NCI-H1417 (cell line): ENCODE measurements at regions not wholly inside any gene's neighbourhood (a gene's known extent, or its start where the extent isn't known, plus 50 kb on each side); places are given as distances from the start of the nearest gene placed in this dataset.

Source experiments
- DNase-seq, 3 experiments: peaks; one replicate each; lab custom pipeline; 2025; lab: John Stamatoyannopoulos, UW

DNA sequence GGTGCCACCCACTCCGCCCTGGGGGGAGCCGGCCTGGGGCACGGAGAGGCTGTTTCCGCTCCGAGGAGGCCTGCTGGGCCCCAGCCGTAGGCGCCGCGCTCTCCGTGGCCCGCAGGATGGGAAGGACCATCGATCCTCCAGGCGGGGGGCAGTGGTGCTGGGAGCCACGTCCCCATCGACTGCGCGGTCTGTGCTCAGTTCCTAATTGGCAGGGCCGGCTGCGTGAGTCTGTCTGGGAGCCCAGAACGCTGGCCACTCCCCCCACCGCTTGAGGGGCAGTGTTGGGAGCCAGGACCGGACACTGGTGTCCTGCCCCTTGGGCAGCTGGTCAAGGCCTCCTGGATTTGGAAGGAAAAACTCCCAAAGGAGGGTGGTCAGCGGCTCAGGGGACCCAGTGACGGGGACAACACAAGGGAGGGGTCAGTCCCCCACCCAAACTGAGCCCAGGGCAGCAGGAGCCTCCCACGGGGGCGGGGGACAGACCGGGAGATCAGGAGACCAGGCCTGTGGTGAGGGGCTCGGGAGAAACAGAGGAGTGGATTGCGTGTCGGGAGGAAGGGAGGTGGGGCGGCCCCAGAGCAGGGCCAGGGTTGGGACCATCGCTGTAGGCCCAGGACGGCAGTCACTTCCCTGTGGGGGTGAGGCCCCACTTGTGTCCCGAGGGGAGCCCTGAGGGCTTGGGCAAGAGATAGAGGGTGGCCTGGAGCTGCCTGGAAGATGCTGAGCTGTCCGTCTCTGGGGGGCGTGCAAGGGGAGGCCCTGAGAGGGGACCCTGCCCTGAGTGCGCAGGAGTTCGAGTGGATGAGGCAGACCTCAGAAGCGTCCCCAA, 89.0 kb downstream of the UNCX start:
- peak in 1 of 3 experiments; percentile 23 for DNase-seq

DNA sequence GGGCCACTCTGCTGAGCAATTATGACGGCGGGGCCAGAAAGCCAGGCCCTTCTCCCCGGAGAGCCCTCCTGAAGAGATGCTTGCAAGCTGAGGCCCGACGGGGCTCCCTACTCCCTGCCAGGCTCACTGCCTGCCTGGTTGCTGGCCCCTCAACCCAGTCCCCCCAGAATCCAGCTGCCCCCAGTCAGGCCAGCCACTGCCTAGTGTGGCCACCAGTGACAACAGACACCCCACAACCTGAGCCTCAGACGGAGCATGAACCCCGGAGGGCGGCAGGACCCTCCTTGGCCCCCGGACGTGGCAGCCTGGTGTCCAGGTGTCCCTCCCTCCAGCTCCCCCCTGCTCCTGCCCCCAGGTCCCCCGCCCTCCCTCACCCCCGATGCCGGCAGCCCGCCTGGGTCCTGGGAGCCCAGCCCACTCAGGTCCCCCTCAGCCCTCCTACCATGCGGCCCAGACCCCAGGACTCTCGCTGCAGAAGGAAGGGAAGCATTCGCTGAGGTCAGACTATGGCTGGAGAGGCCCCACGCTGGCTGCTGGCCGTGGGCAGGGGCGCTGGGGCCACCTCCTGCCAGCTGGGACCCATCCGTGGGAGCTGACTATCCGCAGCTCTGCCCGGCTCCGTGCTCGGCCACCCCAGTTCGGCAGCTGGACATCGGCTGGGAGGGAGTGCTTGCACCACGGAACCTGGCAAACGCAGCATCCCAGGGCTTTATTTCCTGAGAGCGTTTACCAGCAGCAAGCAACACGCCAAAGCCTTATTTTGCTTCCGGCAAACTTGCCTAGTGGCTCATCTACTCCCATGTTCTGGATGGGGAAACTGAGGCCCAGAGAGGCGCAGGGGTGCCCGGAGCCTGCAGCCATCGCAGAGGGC, 89.8 kb downstream of the UNCX start:
- DNase-seq = no peak

GRCh38 chr7:1323178-1324027, 90.7 kb downstream of the UNCX start:
- peak in 1 of 3 experiments; percentile 35 for DNase-seq

DNA sequence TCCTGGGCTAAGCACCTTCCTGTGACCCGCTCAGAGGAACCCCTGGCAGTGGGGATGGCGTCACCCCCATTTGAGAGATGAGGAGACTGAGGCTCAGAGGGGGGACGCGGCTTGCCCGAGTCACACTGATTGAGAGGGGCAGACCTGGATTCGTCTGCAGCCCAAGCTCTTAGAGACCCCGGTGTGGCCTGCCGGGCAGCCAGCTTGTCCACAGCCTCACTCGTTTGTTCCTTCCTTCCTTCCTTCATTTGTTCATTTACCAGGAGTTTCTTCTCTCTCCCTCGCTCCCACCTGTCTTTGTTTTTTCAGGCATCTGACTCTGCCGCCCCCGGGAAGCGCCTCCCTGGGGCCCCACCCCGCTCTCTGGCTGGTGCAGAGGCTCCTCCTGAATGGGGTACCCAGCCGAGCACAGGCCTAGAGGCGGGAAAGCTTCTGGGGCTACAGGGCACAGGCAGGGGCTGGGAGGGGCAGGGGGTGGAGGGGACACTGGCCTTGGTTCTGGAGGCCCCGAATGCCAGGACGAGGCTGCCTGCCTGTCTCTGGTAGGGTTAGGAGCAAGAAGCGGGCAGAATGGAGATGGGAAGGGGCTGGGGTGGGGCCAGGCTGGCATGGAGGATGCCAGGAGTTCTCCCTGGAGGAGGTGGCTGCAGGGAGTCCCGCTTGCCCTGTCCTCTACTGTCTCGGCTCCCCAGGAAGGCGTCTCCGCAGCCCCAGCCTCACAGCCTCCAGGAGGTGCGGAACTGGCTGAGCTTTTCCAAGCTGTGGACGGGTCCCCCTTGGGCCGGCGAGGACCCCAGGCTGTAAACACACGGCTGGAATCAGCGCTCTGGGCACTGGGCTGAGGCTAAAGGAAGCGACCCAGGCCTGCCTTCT, 91.6 kb downstream of the UNCX start:
- no peak for DNase-seq

DNA sequence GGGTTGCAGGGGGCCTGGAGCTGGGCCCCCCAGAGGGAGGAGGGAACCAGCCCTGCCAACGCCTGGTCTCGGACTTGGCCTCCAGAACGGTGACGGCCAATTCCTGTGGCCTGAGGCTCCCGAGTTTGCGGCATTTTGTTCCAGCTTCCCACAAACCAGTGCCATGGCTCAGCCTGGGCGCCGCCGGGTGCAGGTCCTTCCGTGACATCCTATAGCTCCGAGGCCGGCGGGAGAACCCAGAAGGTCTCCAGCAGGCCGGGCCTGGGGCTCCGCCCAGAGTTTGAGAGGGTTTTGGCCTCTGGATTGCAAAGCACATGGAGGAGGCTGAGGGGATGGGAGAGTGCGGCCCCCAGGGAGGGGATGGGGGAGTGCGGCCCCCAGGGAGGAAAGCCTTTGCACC, 92.6 kb downstream of the UNCX start:
- no peak for DNase-seq

DNA sequence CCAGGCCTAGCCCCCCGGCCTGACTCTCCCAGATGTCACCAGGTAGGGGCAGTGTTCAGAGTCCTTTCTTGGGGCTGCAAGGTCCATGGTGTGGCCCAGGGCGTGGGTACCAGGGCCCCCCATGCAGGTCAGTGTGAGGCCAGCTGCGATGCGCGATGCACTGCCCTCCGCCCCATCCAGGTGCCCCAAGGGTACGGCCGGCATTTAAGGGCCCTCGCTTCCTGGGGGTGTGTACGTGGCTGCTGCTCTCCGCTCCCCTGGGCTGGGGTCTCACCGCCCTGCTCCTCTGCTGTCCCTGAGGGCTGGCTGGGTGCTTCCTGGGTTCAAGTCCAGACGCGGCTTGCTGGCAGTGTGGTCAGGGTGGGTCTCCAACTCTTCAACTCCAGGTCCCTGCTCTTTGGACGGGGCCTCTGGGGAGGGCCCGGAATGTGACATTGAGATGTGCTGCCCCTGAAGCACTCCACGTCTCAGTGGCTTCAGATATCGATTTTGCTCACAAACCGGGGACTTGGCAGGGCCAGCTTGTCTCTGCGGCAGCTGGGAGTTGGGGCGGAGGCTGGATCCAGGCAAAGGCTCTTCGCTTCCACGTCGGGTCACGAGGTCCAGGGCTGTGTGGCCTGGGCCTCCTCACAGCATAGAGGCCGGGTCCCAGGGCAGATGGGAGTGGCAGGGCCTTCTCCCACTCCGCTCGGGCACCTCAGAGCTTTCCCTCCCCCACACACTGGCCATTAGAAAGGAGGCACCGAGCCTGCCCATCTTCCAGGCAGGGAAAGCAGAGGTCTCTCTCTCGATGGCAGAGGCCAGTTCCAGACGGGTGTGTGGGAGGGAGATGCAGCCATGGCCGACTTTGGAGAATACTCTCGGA, 93.2 kb downstream of the UNCX start:
- no peak for DNase-seq

GRCh38 chr7:1326511-1326785, 93.8 kb downstream of the UNCX start:
- DNase-seq = no peak

DNA sequence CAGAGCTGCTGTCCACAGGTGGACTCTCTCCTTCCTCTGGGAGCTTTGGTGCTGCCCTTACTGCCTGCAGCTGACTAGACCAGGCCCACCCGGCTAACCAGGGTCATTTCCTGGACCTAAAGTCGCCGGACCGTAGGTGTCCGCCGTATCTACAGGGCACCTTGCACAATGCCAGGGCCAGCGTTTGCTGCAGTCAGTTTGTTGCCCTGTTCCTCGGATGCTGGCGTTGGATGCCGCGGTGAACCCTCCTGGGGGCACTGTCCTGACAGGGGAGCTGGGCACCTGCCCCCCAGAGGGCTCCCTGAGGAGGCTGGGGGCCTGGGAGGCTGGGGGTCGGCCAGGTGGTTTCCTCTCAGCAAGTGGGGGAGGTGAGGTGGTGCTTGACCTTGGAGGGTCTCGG, 96.6 kb downstream of the UNCX start:
- no peak for DNase-seq

- no peak for DNase-seq
Measured at GRCh38 chr7:1329966-1330800, 97.5 kb downstream of the UNCX start.

- DNase-seq = peak in 2 of 3 experiments; percentile 58 to 62
Measured at GRCh38 chr7:1330801-1331425, 98.2 kb downstream of the UNCX start.

GRCh38 chr7:1331561-1332467, 99.1 kb downstream of the UNCX start:
- DNase-seq = peak in 2 of 3 experiments; percentile 37 to 73

GRCh38 chr7:1336509-1336908, 103.8 kb downstream of the UNCX start:
- DNase-seq = no peak

GRCh38 chr7:1339611-1340010, 106.9 kb downstream of the UNCX start:
- DNase-seq = no peak

DNA sequence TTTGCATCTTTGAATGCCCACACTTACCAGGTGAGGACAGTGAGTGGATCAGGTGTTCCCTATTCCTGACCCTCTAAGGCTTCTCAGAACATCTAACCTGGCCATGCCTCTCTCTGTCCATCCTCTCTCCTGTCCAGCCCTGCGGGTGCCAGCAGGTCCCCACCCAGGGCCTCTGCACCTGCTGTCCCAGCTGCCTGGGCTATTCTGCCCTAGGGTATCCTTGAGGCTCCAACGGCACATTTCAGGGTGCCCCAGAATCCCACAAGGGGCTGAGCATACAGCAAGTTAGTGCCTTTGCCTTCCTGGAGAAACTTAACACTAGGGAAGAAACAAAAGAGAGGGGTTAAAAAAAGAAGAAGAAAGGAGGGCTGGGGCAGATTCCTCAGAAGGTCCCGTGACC, 107.4 kb downstream of the UNCX start:
- no peak for DNase-seq

DNA sequence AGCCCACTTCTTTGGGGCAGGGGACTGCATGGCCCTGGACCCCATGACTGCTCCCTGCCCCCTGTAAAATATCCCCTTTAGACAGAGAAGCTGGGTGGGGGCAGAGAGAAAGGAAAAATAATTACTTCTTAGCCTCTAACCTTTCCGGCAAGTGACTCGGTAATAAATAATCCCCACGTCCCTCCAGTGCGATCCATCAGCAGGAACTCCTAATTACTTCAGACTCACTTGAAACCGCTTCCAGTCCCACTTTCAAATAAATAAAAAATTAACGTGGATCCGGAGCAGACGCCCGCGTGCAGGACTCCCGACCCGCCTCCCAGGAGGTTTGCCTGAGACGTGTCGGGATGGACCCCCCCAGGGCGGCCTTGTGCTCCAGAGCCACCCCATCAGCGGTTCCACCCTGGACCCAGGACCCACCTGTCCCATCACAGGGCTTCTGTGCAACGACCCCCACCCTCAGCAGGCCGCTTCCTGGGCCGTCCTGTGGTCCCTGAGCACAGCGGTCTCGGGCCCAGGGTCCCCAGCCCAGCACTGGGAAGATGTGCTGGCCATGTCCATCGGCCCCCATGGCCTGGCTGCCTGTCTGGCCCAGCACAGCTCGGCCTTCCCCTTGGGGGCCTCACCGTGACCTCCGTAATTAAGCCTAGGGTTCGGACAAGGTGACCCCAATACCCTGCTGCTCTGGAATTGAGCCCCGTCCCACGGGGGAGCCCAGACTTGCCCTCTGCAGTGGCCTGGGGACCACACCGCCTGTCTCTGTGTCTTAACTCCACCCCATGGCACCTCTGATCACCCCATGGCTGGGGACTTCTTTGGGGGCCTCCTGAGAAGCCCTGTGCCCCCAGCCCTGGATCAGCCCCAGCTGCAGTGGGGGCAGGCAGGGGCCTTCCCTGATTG, 108.0 kb downstream of the UNCX start:
- no peak for DNase-seq

- DNase-seq = no peak
Measured at GRCh38 chr7:1341361-1342089, 108.9 kb downstream of the UNCX start.
